ENCODE measurements at regions not wholly inside any gene's neighbourhood (a gene's known extent, or its start where the extent isn't known, plus 50 kb on each side); places are given as distances from the start of the nearest gene placed in this dataset.

DNA sequence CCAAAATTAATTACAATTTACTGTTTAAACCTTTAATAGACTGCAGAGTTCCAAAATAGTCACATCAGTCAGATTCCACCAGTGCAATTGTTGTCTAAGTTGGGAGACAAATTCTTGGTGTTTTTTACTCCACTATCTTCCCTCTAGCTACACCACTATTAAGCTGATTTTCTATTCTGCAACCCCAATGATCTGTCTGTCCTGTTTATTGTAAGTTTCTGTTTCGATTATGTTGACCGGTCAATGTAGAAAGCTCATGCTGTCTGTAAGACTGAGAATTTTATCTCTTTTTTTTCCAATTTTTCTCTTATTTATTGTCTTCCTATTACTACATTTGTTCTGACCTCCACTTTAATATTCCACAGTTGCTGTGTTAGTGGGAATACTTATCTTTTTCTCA is 557.5 kb downstream of the SH2D4B start:
- TF ChIP-seq, protein P1, sequence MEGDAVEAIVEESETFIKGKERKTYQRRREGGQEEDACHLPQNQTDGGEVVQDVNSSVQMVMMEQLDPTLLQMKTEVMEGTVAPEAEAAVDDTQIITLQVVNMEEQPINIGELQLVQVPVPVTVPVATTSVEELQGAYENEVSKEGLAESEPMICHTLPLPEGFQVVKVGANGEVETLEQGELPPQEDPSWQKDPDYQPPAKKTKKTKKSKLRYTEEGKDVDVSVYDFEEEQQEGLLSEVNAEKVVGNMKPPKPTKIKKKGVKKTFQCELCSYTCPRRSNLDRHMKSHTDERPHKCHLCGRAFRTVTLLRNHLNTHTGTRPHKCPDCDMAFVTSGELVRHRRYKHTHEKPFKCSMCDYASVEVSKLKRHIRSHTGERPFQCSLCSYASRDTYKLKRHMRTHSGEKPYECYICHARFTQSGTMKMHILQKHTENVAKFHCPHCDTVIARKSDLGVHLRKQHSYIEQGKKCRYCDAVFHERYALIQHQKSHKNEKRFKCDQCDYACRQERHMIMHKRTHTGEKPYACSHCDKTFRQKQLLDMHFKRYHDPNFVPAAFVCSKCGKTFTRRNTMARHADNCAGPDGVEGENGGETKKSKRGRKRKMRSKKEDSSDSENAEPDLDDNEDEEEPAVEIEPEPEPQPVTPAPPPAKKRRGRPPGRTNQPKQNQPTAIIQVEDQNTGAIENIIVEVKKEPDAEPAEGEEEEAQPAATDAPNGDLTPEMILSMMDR (conservative IDR thresholded peaks at IDR 0.05 in 1 of 2, IDR thresholded peaks at IDR 0.05 in 1 of 2; ENCODE audit: low read depth in 1 of 2, low read length in 2 of 2), result no peak
- TF ChIP-seq EZH2 (IDR thresholded peaks at IDR 0.05; ENCODE audit: low read length, missing control alignments), result no peak

Measured in fibroblast of lung (primary cell).